Tibial nerve (tissue), 4 donors: ENCODE measurements at regions not wholly inside any gene's neighbourhood (a gene's known extent, or its start where the extent isn't known, plus 50 kb on each side); places are given as distances from the start of the nearest gene placed in this dataset.

Experiments used
- DNase-seq, 2 donors: peaks; one replicate each; pipeline ENCODE4 v3.0.0-alpha.2; 2019; ENCODE audit warnings: low spot score in 2 of 2
- H3K27ac ChIP-seq, 4 donors: fragments of 200-600 bp; sonication (generic) in 3 of 4; one replicate each; pipeline ENCODE4 v1.5.1; 2017 to 2019; ENCODE audit warnings: mild to moderate bottlenecking in 1 of 4
- H3K27me3 ChIP-seq, 2 donors: fragments of 200-600 bp; sonication (generic) in 1 of 2; one replicate each; pipeline versions ENCODE4 v1.5.1 to v1.6.0; 2017 to 2019
- H3K36me3 ChIP-seq, 3 donors: fragments of 200-600 bp; sonication (generic); one replicate each; pipeline ENCODE4 v1.5.1; 2018 to 2019
- H3K4me1 ChIP-seq, 4 donors: fragments of 200-600 bp; sonication (generic) in 3 of 4; one replicate each; pipeline ENCODE4 v1.5.1; 2017 to 2019
- H3K4me3 ChIP-seq, 4 donors: fragments of 200-600 bp; sonication (generic) in 3 of 4; one replicate each; pipeline ENCODE4 v1.5.1; 2017 to 2019; ENCODE audit warnings: mild to moderate bottlenecking in 1 of 4, moderate library complexity in 1 of 4
- H3K9me3 ChIP-seq, 4 donors: fragments of 200-600 bp; sonication (generic) in 3 of 4; one replicate each; pipeline ENCODE4 v1.5.1; 2017 to 2019
- EP300 ChIP-seq, 2 donors: sonication (generic); formaldehyde crosslinking; IDR thresholded peaks; one replicate each; pipeline ENCODE4 v1.6.1; 2017; ENCODE audit warnings: antibody characterized with exemption in 2 of 2, mild to moderate bottlenecking in 1 of 2
- POLR2A ChIP-seq, 2 donors: fragments of 450-650 bp; IDR thresholded peaks; one replicate each; pipeline ENCODE4 v1.6.1; 2017; ENCODE audit warnings: antibody characterized with exemption in 2 of 2, mild to moderate bottlenecking in 2 of 2, moderate library complexity in 2 of 2
- WGBS, 2 donors: methylation state at CpG; one replicate each; pipeline ENCODE4 v1.1.5; 2018; 5-methylcytosine and 5-hydroxymethylcytosine counted together
- TF ChIP-seq, protein P1 (sequence below), 5 experiments: fragments of 200-600 bp in 3 of 5; fragments of 450-650 bp in 2 of 5; sonication (generic) in 3 of 5; IDR thresholded peaks; one replicate each; pipeline ENCODE4 v1.5.1; 2016 to 2019; ENCODE audit warnings: antibody characterized with exemption in 5 of 5, mild to moderate bottlenecking in 3 of 5, moderate library complexity in 2 of 5

DNA sequence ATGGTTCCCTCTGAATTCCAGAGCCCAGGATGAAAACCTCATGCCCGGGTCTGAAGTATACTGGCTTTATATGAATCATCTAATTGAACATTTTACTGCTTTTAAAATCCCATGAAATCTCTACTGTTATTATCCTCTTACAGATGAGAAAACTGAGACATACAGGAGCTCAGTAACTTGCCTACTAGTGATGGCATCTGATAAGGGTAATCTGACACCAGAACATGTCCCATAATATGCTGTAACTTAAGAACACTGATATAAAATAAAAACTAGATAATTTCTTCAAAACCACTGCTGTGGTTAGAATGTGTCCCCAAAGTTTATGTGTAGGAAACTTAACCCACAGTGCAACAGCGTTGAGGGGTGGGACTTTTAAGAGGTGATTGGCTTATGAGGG is 219.6 kb upstream of the TMTC1 start:
- H3K27ac ChIP-seq = no peak overlapping the region
- H3K9me3 ChIP-seq = no peaks in the 10 kb centered on the region
- no peak for DNase-seq
- no peak overlapping the region for H3K4me3 ChIP-seq
- no peaks in the 10 kb centered on the region for H3K27me3 ChIP-seq
- H3K4me1 ChIP-seq = peaks cover 0 to 8% (median 0%) of the 10 kb centered on the region in 4 donors
- WGBS, 2 donors = 81 to 87% methylated on average over 2 of the region's 2 CpGs
- H3K36me3 ChIP-seq = no peaks in the 10 kb centered on the region
- TF ChIP-seq, protein P1, sequence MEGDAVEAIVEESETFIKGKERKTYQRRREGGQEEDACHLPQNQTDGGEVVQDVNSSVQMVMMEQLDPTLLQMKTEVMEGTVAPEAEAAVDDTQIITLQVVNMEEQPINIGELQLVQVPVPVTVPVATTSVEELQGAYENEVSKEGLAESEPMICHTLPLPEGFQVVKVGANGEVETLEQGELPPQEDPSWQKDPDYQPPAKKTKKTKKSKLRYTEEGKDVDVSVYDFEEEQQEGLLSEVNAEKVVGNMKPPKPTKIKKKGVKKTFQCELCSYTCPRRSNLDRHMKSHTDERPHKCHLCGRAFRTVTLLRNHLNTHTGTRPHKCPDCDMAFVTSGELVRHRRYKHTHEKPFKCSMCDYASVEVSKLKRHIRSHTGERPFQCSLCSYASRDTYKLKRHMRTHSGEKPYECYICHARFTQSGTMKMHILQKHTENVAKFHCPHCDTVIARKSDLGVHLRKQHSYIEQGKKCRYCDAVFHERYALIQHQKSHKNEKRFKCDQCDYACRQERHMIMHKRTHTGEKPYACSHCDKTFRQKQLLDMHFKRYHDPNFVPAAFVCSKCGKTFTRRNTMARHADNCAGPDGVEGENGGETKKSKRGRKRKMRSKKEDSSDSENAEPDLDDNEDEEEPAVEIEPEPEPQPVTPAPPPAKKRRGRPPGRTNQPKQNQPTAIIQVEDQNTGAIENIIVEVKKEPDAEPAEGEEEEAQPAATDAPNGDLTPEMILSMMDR (IDR thresholded peaks at IDR 0.05) = no peak
- TF ChIP-seq POLR2A (IDR thresholded peaks at IDR 0.05) = no peak
- no peak for TF ChIP-seq EP300 (IDR thresholded peaks at IDR 0.05)

DNA sequence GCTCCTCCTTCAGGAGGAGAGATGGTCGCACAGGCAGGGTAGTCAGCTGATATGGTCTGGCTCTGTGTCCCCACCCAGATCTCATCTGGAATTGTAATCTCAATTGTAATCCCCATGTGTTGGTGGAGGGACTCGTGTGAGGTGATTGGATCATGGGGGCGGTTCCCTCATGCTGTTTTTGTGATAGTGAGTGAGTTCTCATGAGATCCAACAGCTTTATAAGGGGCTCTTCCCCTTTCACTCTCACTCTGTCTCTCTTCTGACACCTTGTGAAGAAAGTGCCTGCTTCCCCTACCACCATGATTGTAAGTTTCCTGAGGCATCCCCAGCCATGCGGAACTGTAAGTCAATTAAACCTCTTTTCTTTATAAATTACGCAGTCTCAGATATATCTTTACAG is 218.9 kb upstream of the TMTC1 start:
- H3K27me3 ChIP-seq = no peaks in the 10 kb centered on the region

DNA sequence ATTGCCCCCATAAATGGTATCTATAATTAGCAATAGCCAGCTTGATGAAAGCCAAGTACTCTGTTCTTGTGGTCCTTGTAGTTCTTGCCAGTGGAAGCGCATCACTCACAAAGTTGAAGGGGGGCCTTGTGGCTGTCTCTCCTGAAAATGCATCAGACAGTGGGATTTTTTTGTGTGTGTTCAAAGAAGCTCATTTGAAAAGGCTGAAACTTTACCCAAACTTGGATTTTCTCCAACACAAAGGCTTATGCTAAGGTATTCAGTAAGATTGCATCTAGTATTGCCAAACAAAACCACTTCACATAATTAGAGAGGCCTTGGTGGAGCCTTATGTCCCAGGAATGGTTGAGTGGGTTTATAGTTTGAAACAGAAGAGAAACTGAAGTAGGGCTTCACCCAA is 216.7 kb upstream of the TMTC1 start:
- Histone ChIP-seq H3K27ac (no peak overlapping the region), H3K36me3 (no peaks in the 10 kb centered on the region)
- 74 to 83% methylated on average over 1 of the region's 1 CpG for WGBS, 2 donors

More for the DNA sequence above, 218.9 kb upstream of the TMTC1 start:
- Histone ChIP-seq H3K4me1 (peaks cover 0 to 8% (median 0%) of the 10 kb centered on the region in 4 donors), H3K27ac (no peak overlapping the region), H3K36me3 (no peaks in the 10 kb centered on the region), H3K9me3 (no peaks in the 10 kb centered on the region), H3K4me3 (no peak overlapping the region)
- TF ChIP-seq POLR2A (IDR thresholded peaks at IDR 0.05) (no peak), EP300 (IDR thresholded peaks at IDR 0.05) (no peak)
- TF ChIP-seq, protein P1 (IDR thresholded peaks at IDR 0.05) = no peak
- WGBS, 2 donors = 87 to 88% methylated on average over 5 of the region's 5 CpGs
- no peak for DNase-seq

DNA sequence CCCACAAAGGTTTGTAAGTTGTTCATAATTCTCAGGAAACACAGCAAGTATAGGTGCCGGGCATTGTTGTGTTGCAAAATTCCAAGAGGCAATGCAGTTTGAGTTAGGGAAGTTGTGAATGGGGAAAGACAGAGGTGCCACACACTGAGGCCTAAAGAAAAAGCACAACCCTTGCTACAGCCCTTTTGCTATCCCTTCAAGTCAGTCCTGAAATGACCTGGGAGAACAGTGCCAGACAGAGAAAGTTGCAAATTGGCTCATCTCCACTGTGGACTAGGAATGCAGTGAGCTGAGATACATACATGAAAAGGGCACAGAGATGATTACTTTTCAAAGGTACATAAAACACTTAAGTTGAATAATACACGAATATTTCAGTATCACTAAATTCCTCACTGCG is 213.3 kb upstream of the TMTC1 start:
- no peaks in the 10 kb centered on the region for H3K27me3 ChIP-seq

More for the DNA sequence above, 216.7 kb upstream of the TMTC1 start:
- no peak for DNase-seq
- Histone ChIP-seq H3K9me3 (no peaks in the 10 kb centered on the region), H3K4me3 (no peak overlapping the region), H3K27me3 (no peaks in the 10 kb centered on the region), H3K4me1 (peaks cover 0 to 5% (median 0%) of the 10 kb centered on the region in 4 donors)
- no peak for TF ChIP-seq POLR2A (IDR thresholded peaks at IDR 0.05)
- no peak for TF ChIP-seq EP300 (IDR thresholded peaks at IDR 0.05)
- TF ChIP-seq, protein P1 (IDR thresholded peaks at IDR 0.05) = no peak

DNA sequence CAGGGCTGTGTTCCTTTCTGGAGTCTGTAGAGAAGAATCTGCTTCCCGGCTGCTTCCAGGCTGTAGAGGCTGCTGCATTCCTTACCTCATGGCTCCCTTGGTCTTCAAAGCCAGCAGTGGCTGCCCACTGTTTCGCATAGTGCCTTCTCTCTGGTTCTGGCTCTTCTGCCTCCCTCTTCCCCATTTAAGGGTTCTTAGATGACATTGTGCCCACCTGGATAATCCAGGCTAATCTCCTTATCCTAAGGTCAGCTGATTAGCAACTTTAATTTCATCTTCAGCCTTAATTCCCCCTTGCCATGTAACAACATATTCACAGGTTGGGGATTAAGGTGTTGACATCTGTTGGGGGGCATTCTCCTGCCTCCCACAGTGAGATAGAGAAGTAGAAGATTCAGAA is 208.6 kb upstream of the TMTC1 start:
- Histone ChIP-seq H3K4me1 (no peaks in the 10 kb centered on the region), H3K4me3 (no peak overlapping the region), H3K36me3 (no peaks in the 10 kb centered on the region), H3K27me3 (no peaks in the 10 kb centered on the region), H3K9me3 (no peaks in the 10 kb centered on the region), H3K27ac (no peak overlapping the region)
- 94 to 98% methylated on average over 2 of the region's 2 CpGs for WGBS, 2 donors
- TF ChIP-seq EP300 (IDR thresholded peaks at IDR 0.05) (no peak), POLR2A (IDR thresholded peaks at IDR 0.05) (no peak)
- TF ChIP-seq, protein P1 (IDR thresholded peaks at IDR 0.05) = no peak
- DNase-seq = no peak

More for the DNA sequence above, 213.3 kb upstream of the TMTC1 start:
- Histone ChIP-seq H3K36me3 (no peaks in the 10 kb centered on the region), H3K9me3 (no peaks in the 10 kb centered on the region), H3K4me1 (no peaks in the 10 kb centered on the region), H3K27ac (no peak overlapping the region), H3K4me3 (no peak overlapping the region)
- TF ChIP-seq POLR2A (IDR thresholded peaks at IDR 0.05) = no peak
- TF ChIP-seq, protein P1 (IDR thresholded peaks at IDR 0.05) = no peak
- no peak for TF ChIP-seq EP300 (IDR thresholded peaks at IDR 0.05)
- DNase-seq = no peak
- WGBS, 2 donors = 90 to 93% methylated on average over 3 of the region's 3 CpGs
